ENCODE measurements at regions not wholly inside any gene's neighbourhood (a gene's known extent, or its start where the extent isn't known, plus 50 kb on each side); places are given as distances from the start of the nearest gene placed in this dataset.
"Not testable (repeated sequence)": the region's sequence is repeated elsewhere in the genome, so short reads cannot be mapped to it uniquely, and the experiment has no call there.

GRCh38 chr3:5054579-5054978 is 67.5 kb upstream of the ARL8B start:
- peaks cover 84% of the 10 kb centered on the region for H3K4me1 Mint-ChIP-seq
- H3K9me3 Mint-ChIP-seq (ENCODE audit: low read depth); ATAC-seq; DNase-seq; H3K4me3 Mint-ChIP-seq; H3K27me3 Mint-ChIP-seq: not testable (repeated sequence)
- CTCF ChIA-PET, result interaction anchor here (1.1 to 11.6 kb wide), 9 partner anchors 15 to 396 kb away, joined by 3 to 190 read pairs (median 5); partner anchors contain the start of gene BHLHE40
- H3K27ac Mint-ChIP-seq, result peak overlapping the region; percentile 42
- peaks cover 15% of the 10 kb centered on the region for H3K36me3 Mint-ChIP-seq

GRCh38 chr3:5055357-5056110 is 66.6 kb upstream of the ARL8B start:
- CTCF ChIA-PET, result interaction anchor here (0.6 to 11.6 kb wide), 12 partner anchors 16 to 397 kb away, joined by 3 to 190 read pairs (median 4); partner anchors contain the start of gene BHLHE40
- H3K27me3 Mint-ChIP-seq, result peaks cover 5% of the 10 kb centered on the region
- H3K4me1 Mint-ChIP-seq, result peaks cover 90% of the 10 kb centered on the region
- no peak for DNase-seq
- H3K9me3 Mint-ChIP-seq (ENCODE audit: low read depth), result no peaks in the 10 kb centered on the region
- peaks cover 11% of the 10 kb centered on the region for H3K36me3 Mint-ChIP-seq
- peak overlapping the region; percentile 87 for H3K27ac Mint-ChIP-seq
- ATAC-seq, result no peak
- no peak overlapping the region for H3K4me3 Mint-ChIP-seq

- DNase-seq (no peak), ATAC-seq (no peak)
- H3K4me3 Mint-ChIP-seq, result no peak overlapping the region
- CTCF ChIA-PET, result interaction anchor here (0.6 to 11.6 kb wide), 7 partner anchors 17 to 342 kb away, joined by 3 to 190 read pairs (median 8); partner anchors contain the start of gene BHLHE40
- peaks cover 5% of the 10 kb centered on the region for H3K27me3 Mint-ChIP-seq
- H3K27ac Mint-ChIP-seq, result peak overlapping the region; percentile 87
- peaks cover 11% of the 10 kb centered on the region for H3K36me3 Mint-ChIP-seq
- H3K9me3 Mint-ChIP-seq (ENCODE audit: low read depth), result no peaks in the 10 kb centered on the region
- H3K4me1 Mint-ChIP-seq, result peaks cover 87% of the 10 kb centered on the region
Observed at GRCh38 chr3:5056111-5056391, 66.0 kb upstream of the ARL8B start.

- CTCF ChIA-PET, result interaction anchor here (0.6 to 11.6 kb wide), 22 partner anchors 15 to 343 kb away, joined by 3 to 190 read pairs (median 4); partner anchors contain the start of gene BHLHE40
- Mint-ChIP-seq H3K9me3 (ENCODE audit: low read depth) (no peaks in the 10 kb centered on the region), H3K4me1 (peaks cover 79% of the 10 kb centered on the region), H3K27me3 (peaks cover 9% of the 10 kb centered on the region), H3K4me3 (no peak overlapping the region), H3K27ac (peak overlapping the region; percentile 20), H3K36me3 (peaks cover 9% of the 10 kb centered on the region)
- no peak for DNase-seq
- ATAC-seq, result no peak
Observed at GRCh38 chr3:5057272-5057671, 64.8 kb upstream of the ARL8B start.

- Mint-ChIP-seq H3K9me3 (ENCODE audit: low read depth) (no peaks in the 10 kb centered on the region), H3K4me3 (no peak overlapping the region), H3K27ac (peak overlapping the region; percentile 20), H3K36me3 (peaks cover 5% of the 10 kb centered on the region), H3K4me1 (peaks cover 73% of the 10 kb centered on the region), H3K27me3 (peaks cover 9% of the 10 kb centered on the region)
- CTCF ChIA-PET, result interaction anchor here (0.6 to 11.6 kb wide), 23 partner anchors 15 to 344 kb away, joined by 3 to 190 read pairs (median 4); partner anchors contain the start of gene BHLHE40
- peak; percentile 91 for DNase-seq
- ATAC-seq, result peak; percentile 94
Observed at GRCh38 chr3:5057857-5058324, 64.2 kb upstream of the ARL8B start.

- Mint-ChIP-seq H3K36me3 (peaks cover 5% of the 10 kb centered on the region), H3K4me3 (no peak overlapping the region), H3K27ac (no peak overlapping the region), H3K9me3 (ENCODE audit: low read depth) (no peaks in the 10 kb centered on the region), H3K27me3 (peaks cover 9% of the 10 kb centered on the region), H3K4me1 (peaks cover 67% of the 10 kb centered on the region)
- DNase-seq (no peak), ATAC-seq (no peak)
- CTCF ChIA-PET, result interaction anchor here (0.9 to 11.6 kb wide), 12 partner anchors 19 to 344 kb away, joined by 3 to 190 read pairs (median 7); partner anchors contain the start of gene BHLHE40
Observed at GRCh38 chr3:5058471-5058951, 63.6 kb upstream of the ARL8B start.

- H3K27me3 Mint-ChIP-seq, result peaks cover 9% of the 10 kb centered on the region
- no peak overlapping the region for H3K4me3 Mint-ChIP-seq
- ATAC-seq (no peak), DNase-seq (no peak)
- H3K9me3 Mint-ChIP-seq (ENCODE audit: low read depth), result no peaks in the 10 kb centered on the region
- H3K27ac Mint-ChIP-seq, result no peak overlapping the region
- peaks cover 57% of the 10 kb centered on the region for H3K4me1 Mint-ChIP-seq
- CTCF ChIA-PET, result interaction anchor here (0.6 to 11.6 kb wide), 6 partner anchors 9 to 346 kb away, joined by 3 to 190 read pairs (median 62); partner anchors contain the start of gene BHLHE40
- H3K36me3 Mint-ChIP-seq, result peaks cover 5% of the 10 kb centered on the region
Observed at GRCh38 chr3:5059782-5060181, 62.3 kb upstream of the ARL8B start.

- H3K27me3 Mint-ChIP-seq, result peaks cover 9% of the 10 kb centered on the region
- DNase-seq (no peak), ATAC-seq (no peak)
- no peak overlapping the region for H3K4me3 Mint-ChIP-seq
- peaks cover 2% of the 10 kb centered on the region for H3K36me3 Mint-ChIP-seq
- CTCF ChIA-PET, result interaction anchor here (1.7 to 11.6 kb wide), 3 partner anchors 80 to 347 kb away, joined by 3 to 190 read pairs (median 148); partner anchors contain the start of gene BHLHE40
- H3K4me1 Mint-ChIP-seq, result peaks cover 44% of the 10 kb centered on the region
- H3K9me3 Mint-ChIP-seq (ENCODE audit: low read depth), result no peaks in the 10 kb centered on the region
- H3K27ac Mint-ChIP-seq, result no peak overlapping the region
Observed at GRCh38 chr3:5061218-5061569, 60.9 kb upstream of the ARL8B start.

- Mint-ChIP-seq H3K27me3 (peaks cover 9% of the 10 kb centered on the region), H3K4me3 (no peak overlapping the region), H3K4me1 (peaks cover 22% of the 10 kb centered on the region), H3K36me3 (no peaks in the 10 kb centered on the region), H3K27ac (no peak overlapping the region), H3K9me3 (ENCODE audit: low read depth) (no peaks in the 10 kb centered on the region)
- CTCF ChIA-PET, result interaction anchor here (1.0 kb wide), 1 partner anchor 352 kb away, joined by 3 read pairs; no protein-coding TSS in a partner anchor
- ATAC-seq (no peak), DNase-seq (no peak)
Observed at GRCh38 chr3:5063724-5064123, 58.4 kb upstream of the ARL8B start.

GRCh38 chr3:5068531-5069050 is 53.5 kb upstream of the ARL8B start:
- H3K36me3 Mint-ChIP-seq, result no peaks in the 10 kb centered on the region
- peaks cover 28% of the 10 kb centered on the region for H3K27me3 Mint-ChIP-seq
- no peak overlapping the region for H3K27ac Mint-ChIP-seq
- DNase-seq (no peak), ATAC-seq (no peak)
- CTCF ChIA-PET, result no interaction called here
- peaks cover 7% of the 10 kb centered on the region for H3K4me1 Mint-ChIP-seq
- H3K4me3 Mint-ChIP-seq, result no peak overlapping the region
- H3K9me3 Mint-ChIP-seq (ENCODE audit: low read depth), result no peaks in the 10 kb centered on the region

GRCh38 chr3:5069627-5070026 is 52.5 kb upstream of the ARL8B start:
- no peak overlapping the region for H3K4me3 Mint-ChIP-seq
- no peaks in the 10 kb centered on the region for H3K9me3 Mint-ChIP-seq (ENCODE audit: low read depth)
- CTCF ChIA-PET, result interaction anchor here (2.2 kb wide), 1 partner anchor 358 kb away, joined by 7 read pairs; no protein-coding TSS in a partner anchor

GRCh38 chr3:5071061-5071460 is 51.0 kb upstream of the ARL8B start:
- no peaks in the 10 kb centered on the region for H3K36me3 Mint-ChIP-seq
- H3K27me3 Mint-ChIP-seq, result peaks cover 31% of the 10 kb centered on the region
- no peak overlapping the region for H3K4me3 Mint-ChIP-seq
- no peaks in the 10 kb centered on the region for H3K9me3 Mint-ChIP-seq (ENCODE audit: low read depth)
- ATAC-seq (no peak), DNase-seq (no peak)
- CTCF ChIA-PET, result interaction anchor here (2.2 kb wide), 1 partner anchor 360 kb away, joined by 7 read pairs; no protein-coding TSS in a partner anchor
- peaks cover 7% of the 10 kb centered on the region for H3K4me1 Mint-ChIP-seq
- H3K27ac Mint-ChIP-seq, result no peak overlapping the region

More at GRCh38 chr3:5069627-5070026, 52.5 kb upstream of the ARL8B start:
- Mint-ChIP-seq H3K27ac (no peak overlapping the region), H3K4me1 (peaks cover 7% of the 10 kb centered on the region), H3K36me3 (no peaks in the 10 kb centered on the region), H3K27me3 (peaks cover 31% of the 10 kb centered on the region)
- no peak for DNase-seq
- no peak for ATAC-seq

GRCh38 chr3:5072100-5072816 is 49.8 kb upstream of the ARL8B start:
- H3K36me3 Mint-ChIP-seq, result no peaks in the 10 kb centered on the region
- H3K4me1 Mint-ChIP-seq, result peaks cover 7% of the 10 kb centered on the region
- no peak for DNase-seq
- H3K9me3 Mint-ChIP-seq (ENCODE audit: low read depth), result no peaks in the 10 kb centered on the region
- no peak for ATAC-seq
- CTCF ChIA-PET, result interaction anchor here (1.1 to 2.2 kb wide), 4 partner anchors 14 to 361 kb away, joined by 3 to 7 read pairs (median 4); no protein-coding TSS in a partner anchor
- no peak overlapping the region for H3K4me3 Mint-ChIP-seq
- peaks cover 34% of the 10 kb centered on the region for H3K27me3 Mint-ChIP-seq
- H3K27ac Mint-ChIP-seq, result no peak overlapping the region

All from activated CD8-positive, alpha-beta memory T cell treated with anti-CD3 and anti-CD28 coated beads, Interleukin-2, amount 10 ng/mL, durations not matched to agents 7 days and 5 days (primary cell).